HEK293 (cell line): ENCODE measurements at regions not wholly inside any gene's neighbourhood (a gene's known extent, or its start where the extent isn't known, plus 50 kb on each side); places are given as distances from the start of the nearest gene placed in this dataset.

Experiments
- HOXD13 ChIP-seq: sonication (generic); formaldehyde crosslinking; IDR thresholded peaks from 2 replicates; pipeline ENCODE4 v1.8.0; 2022; ENCODE audit warnings: missing genetic modification reagents, borderline replicate concordance
- MYNN ChIP-seq: fragments of 450-650 bp; formaldehyde crosslinking; IDR thresholded peaks from 2 replicates; pipeline ENCODE4 v1.5.1; 2016; ENCODE audit warnings: missing biosample characterization, missing genetic modification characterization, borderline replicate concordance
- ZNF146 ChIP-seq: fragments of 450-650 bp; formaldehyde crosslinking; IDR thresholded peaks from 2 replicates; pipeline ENCODE4 v1.5.1; 2016; ENCODE audit warnings: missing biosample characterization, missing genetic modification characterization
- ZNF280D ChIP-seq: fragments of 450-650 bp; formaldehyde crosslinking; IDR thresholded peaks from 2 replicates; pipeline ENCODE4 v1.5.1; 2016; ENCODE audit warnings: missing biosample characterization, missing genetic modification characterization
- ZNF76 ChIP-seq: fragments of 450-650 bp; formaldehyde crosslinking; IDR thresholded peaks from 2 replicates; pipeline ENCODE4; 2016; ENCODE audit warnings: low read depth, missing biosample characterization, missing genetic modification characterization, borderline replicate concordance
- TF ChIP-seq, protein P1 (sequence below): fragments of 450-650 bp; formaldehyde crosslinking; IDR thresholded peaks from 2 replicates; pipeline ENCODE4 v1.5.1; 2016; ENCODE audit warnings: missing biosample characterization, missing genetic modification characterization

- TF ChIP-seq, protein P1, sequence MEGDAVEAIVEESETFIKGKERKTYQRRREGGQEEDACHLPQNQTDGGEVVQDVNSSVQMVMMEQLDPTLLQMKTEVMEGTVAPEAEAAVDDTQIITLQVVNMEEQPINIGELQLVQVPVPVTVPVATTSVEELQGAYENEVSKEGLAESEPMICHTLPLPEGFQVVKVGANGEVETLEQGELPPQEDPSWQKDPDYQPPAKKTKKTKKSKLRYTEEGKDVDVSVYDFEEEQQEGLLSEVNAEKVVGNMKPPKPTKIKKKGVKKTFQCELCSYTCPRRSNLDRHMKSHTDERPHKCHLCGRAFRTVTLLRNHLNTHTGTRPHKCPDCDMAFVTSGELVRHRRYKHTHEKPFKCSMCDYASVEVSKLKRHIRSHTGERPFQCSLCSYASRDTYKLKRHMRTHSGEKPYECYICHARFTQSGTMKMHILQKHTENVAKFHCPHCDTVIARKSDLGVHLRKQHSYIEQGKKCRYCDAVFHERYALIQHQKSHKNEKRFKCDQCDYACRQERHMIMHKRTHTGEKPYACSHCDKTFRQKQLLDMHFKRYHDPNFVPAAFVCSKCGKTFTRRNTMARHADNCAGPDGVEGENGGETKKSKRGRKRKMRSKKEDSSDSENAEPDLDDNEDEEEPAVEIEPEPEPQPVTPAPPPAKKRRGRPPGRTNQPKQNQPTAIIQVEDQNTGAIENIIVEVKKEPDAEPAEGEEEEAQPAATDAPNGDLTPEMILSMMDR (tag by site-specific recombination), result no peak
- TF ChIP-seq ZNF76 (tag by site-specific recombination), result no peak
- TF ChIP-seq HOXD13 (CRISPR knock-in tag), result no peak
- no peak for TF ChIP-seq MYNN
- no peak for TF ChIP-seq ZNF280D
- no peak for TF ChIP-seq ZNF146
These were observed 635.6 kb downstream of the STPG2 start for GRCh38 chr4:97507587-97508245.
